ENCODE measurements at regions not wholly inside any gene's neighbourhood (a gene's known extent, or its start where the extent isn't known, plus 50 kb on each side); places are given as distances from the start of the nearest gene placed in this dataset.

- H3K9me3 ChIP-seq = no peaks in the 10 kb centered on the region
- no peak overlapping the region for H3K27ac ChIP-seq
- no peaks in the 10 kb centered on the region for H3K27me3 ChIP-seq
- TF ChIP-seq CTCF (IDR thresholded peaks at IDR 0.05) = no peak
- H3K4me3 ChIP-seq = no peak overlapping the region
- DNase-seq = no peak
- H3K36me3 ChIP-seq = no peaks in the 10 kb centered on the region
- H3K4me1 ChIP-seq = no peaks in the 10 kb centered on the region
- H3K9ac ChIP-seq (ENCODE audit: low read depth in 2 of 2, low read length in 2 of 2) = no peak overlapping the region
- intact Hi-C loops (cut with DNase I) = no loop called here
Observed at GRCh38 chr1:199102239-199102638, 463.4 kb downstream of the PTPRC start.

GRCh38 chr1:199109160-199109559 is 470.3 kb downstream of the PTPRC start:
- H3K4me1 ChIP-seq = no peaks in the 10 kb centered on the region
- H3K9me3 ChIP-seq = no peaks in the 10 kb centered on the region
- no peaks in the 10 kb centered on the region for H3K36me3 ChIP-seq
- intact Hi-C loops (cut with DNase I) = no loop called here
- DNase-seq = no peak
- H3K9ac ChIP-seq (ENCODE audit: low read depth in 2 of 2, low read length in 2 of 2) = no peak overlapping the region
- no peak for TF ChIP-seq CTCF (IDR thresholded peaks at IDR 0.05)
- no peaks in the 10 kb centered on the region for H3K27me3 ChIP-seq
- no peak overlapping the region for H3K4me3 ChIP-seq
- H3K27ac ChIP-seq = no peak overlapping the region

DNA sequence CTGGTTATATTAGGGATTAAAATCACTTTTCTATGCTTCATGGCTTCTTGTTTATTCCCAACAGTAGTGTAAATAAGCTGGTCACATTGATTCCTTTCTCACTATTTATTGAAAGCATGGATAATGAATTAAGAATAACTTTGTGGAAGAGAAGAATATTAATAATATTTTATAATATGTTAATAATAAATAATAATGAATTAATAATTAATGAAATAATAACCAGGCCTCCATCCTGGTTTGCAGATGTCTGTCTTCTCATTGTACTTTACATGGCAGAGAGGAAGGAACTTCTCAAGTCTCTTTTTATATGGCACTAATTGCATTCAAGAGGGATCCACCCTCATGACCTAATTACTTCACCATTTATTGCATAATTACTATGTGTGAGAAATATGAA is 473.5 kb downstream of the PTPRC start:
- H3K27ac ChIP-seq = no peak overlapping the region
- no peak overlapping the region for H3K9ac ChIP-seq (ENCODE audit: low read depth in 2 of 2, low read length in 2 of 2)
- no peaks in the 10 kb centered on the region for H3K27me3 ChIP-seq
- no peak for TF ChIP-seq CTCF (IDR thresholded peaks at IDR 0.05)
- intact Hi-C loops (cut with DNase I) = loop anchor here (5.0 kb wide), 1 partner anchor 355 kb away; no protein-coding TSS in a partner anchor
- H3K9me3 ChIP-seq = no peaks in the 10 kb centered on the region
- H3K4me3 ChIP-seq = no peak overlapping the region
- DNase-seq = no peak
- H3K4me1 ChIP-seq = no peaks in the 10 kb centered on the region
- H3K36me3 ChIP-seq = no peaks in the 10 kb centered on the region

DNA sequence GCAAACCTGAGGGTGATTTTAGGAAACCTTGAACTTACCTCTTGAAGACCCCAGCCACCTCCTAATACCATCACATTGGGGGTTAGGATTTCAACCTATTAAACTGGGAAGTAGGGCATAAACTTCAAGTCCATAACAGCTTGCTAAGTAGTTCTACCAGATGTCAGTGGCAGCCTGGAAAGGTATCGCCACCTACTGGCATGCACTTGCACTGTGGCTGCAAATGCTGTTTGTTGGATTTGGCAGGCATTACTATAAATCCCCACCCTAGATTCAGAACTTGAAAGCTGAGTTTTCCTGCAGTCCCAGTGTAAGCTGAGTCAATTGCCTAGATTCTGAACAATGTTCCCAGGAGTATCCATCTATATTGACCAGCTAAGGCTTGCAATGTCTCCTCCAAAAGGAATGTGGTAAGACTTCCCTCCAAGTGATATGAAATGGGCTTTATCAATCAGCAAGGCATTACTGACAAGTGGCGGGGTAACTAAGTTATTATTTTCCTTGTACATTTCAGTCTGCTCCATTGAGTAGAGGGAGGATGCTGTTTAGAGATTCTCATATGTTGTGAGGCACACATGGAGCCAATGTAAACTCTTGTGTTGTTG is 474.5 kb downstream of the PTPRC start:
- no peaks in the 10 kb centered on the region for H3K36me3 ChIP-seq
- H3K27ac ChIP-seq = no peak overlapping the region
- no peak overlapping the region for H3K4me3 ChIP-seq
- H3K4me1 ChIP-seq = no peaks in the 10 kb centered on the region
- no peak overlapping the region for H3K9ac ChIP-seq (ENCODE audit: low read depth in 2 of 2, low read length in 2 of 2)
- intact Hi-C loops (cut with DNase I) = loop anchor here (5.0 kb wide), 1 partner anchor 356 kb away; no protein-coding TSS in a partner anchor
- no peaks in the 10 kb centered on the region for H3K27me3 ChIP-seq
- no peaks in the 10 kb centered on the region for H3K9me3 ChIP-seq
- peak; percentile 61 for DNase-seq
- peak; percentile 82 for TF ChIP-seq CTCF (IDR thresholded peaks at IDR 0.05)

DNA sequence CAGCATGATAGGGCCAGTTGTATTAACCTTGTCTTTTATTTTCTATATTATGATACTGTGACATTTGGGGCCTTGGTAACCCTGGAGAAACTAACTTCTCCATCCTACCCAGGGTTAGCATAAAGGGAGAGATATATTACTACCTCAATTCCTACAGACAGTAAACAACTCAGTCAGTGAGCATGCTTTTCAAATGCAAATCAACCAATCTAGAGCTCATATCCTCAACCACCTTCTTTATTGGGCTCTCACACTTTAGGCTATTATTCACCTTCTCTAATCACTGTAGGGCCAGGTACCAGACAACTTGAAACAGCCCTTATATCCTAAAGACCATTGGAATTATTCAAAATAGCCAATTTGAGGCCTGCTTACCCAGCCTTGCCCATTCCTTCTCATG is 477.6 kb downstream of the PTPRC start:
- no peak for TF ChIP-seq CTCF (IDR thresholded peaks at IDR 0.05)
- no peak overlapping the region for H3K4me3 ChIP-seq
- no peaks in the 10 kb centered on the region for H3K36me3 ChIP-seq
- H3K9ac ChIP-seq (ENCODE audit: low read depth in 2 of 2, low read length in 2 of 2) = no peak overlapping the region
- H3K4me1 ChIP-seq = no peaks in the 10 kb centered on the region
- DNase-seq = no peak
- H3K9me3 ChIP-seq = no peaks in the 10 kb centered on the region
- intact Hi-C loops (cut with DNase I) = no loop called here
- no peaks in the 10 kb centered on the region for H3K27me3 ChIP-seq
- H3K27ac ChIP-seq = no peak overlapping the region

Measured in colonic mucosa (tissue), 4 donors.